H1 (cell line): ENCODE measurements at regions not wholly inside any gene's neighbourhood (a gene's known extent, or its start where the extent isn't known, plus 50 kb on each side); places are given as distances from the start of the nearest gene placed in this dataset.

Source experiments
- CTCF ChIA-PET: fragments of 300-600 bp; sonication (Branson Sonifier 250); formaldehyde crosslinking; loops from one replicate; lab custom pipeline; 2021; ENCODE audit not compliant: partially characterized antibody; lab: Charles Lee
- POLR2A ChIA-PET: fragments of 300-600 bp; sonication (Branson Sonifier 250); formaldehyde crosslinking; loops from one replicate; lab custom pipeline; 2021; ENCODE audit warnings: inconsistent platforms; ENCODE audit not compliant: partially characterized antibody; lab: Charles Lee
- DNase-seq, 2 experiments: peaks; one replicate each; pipeline versions ENCODE4 v3.0.0 to v3.0.0-alpha.2; 2010 to 2022; ENCODE audit warnings: low spot score in 2 of 2, low read depth in 1 of 2, mixed read lengths in 1 of 2
- FAIRE-seq: peaks from 2 replicates; lab custom pipeline; 2011; peaks lifted over from hg19 to GRCh38; lab: Jason Lieb, UNC
- H2AFZ ChIP-seq: 2 replicates; pipeline ENCODE4 v1.8.1; 2012; ENCODE audit warnings: low read length, inconsistent platforms
- H2AK5ac ChIP-seq: 2 replicates; pipeline ENCODE4 v1.6.1; 2013; ENCODE audit warnings: low read depth, low read length
- H2BK120ac ChIP-seq: replicated peaks from 2 replicates; pipeline ENCODE3; 2013; ENCODE audit warnings: low read depth, low read length, inconsistent platforms
- H2BK12ac ChIP-seq: 2 replicates; pipeline ENCODE4 v1.6.1; 2013; ENCODE audit warnings: low read depth, low read length
- H2BK15ac ChIP-seq: 2 replicates; pipeline ENCODE4 v1.6.1; 2013; ENCODE audit warnings: low read length
- H2BK20ac ChIP-seq: 2 replicates; pipeline ENCODE4 v1.6.1; 2013; ENCODE audit warnings: low read length
- H2BK5ac ChIP-seq: 2 replicates; pipeline ENCODE4 v1.6.1; 2013; ENCODE audit warnings: low read depth, low read length
- H3K14ac ChIP-seq: 2 replicates; pipeline ENCODE4 v1.6.1; 2013; ENCODE audit warnings: inconsistent platforms; ENCODE audit not compliant: insufficient read length
- H3K18ac ChIP-seq: 2 replicates; pipeline ENCODE4 v1.6.1; 2013; ENCODE audit warnings: low read length; ENCODE audit errors: extremely low read depth
- H3K23ac ChIP-seq: 2 replicates; pipeline ENCODE4 v1.6.1; 2013; ENCODE audit warnings: inconsistent platforms; ENCODE audit not compliant: insufficient read length
- H3K23me2 ChIP-seq: 2 replicates; pipeline ENCODE4 v1.6.1; 2013; ENCODE audit warnings: low read depth, low read length
- H3K27ac ChIP-seq: 2 replicates; pipeline ENCODE4 v1.6.1; 2011; ENCODE audit warnings: low read depth, low read length, inconsistent platforms
- H3K27me3 ChIP-seq, 4 experiments: replicated peaks in 1 of 4; 1 replicate in 1 of 4; 2 replicates in 3 of 4; pipeline versions ENCODE4 v1.6.1 to v1.8.1; 2011 to 2013; ENCODE audit warnings: low read length in 3 of 4, mild to moderate bottlenecking in 3 of 4, inconsistent platforms in 2 of 4, mixed read lengths in 2 of 4, moderate library complexity in 1 of 4; ENCODE audit not compliant: control insufficient read depth in 3 of 4, insufficient read depth in 3 of 4; ENCODE audit errors: extremely low read depth in 1 of 4
- H3K36me3 ChIP-seq, 4 experiments: 2 replicates each; pipeline versions ENCODE4 v1.6.1 to v1.8.1; 2011 to 2013; ENCODE audit warnings: mild to moderate bottlenecking in 4 of 4, low read length in 3 of 4, moderate library complexity in 2 of 4, control low read depth in 1 of 4, inconsistent platforms in 1 of 4; ENCODE audit not compliant: insufficient read depth in 4 of 4, control insufficient read depth in 2 of 4
- H3K4ac ChIP-seq: replicated peaks from 2 replicates; pipeline ENCODE3; 2013; ENCODE audit warnings: low read length, low read depth, mixed read lengths, inconsistent platforms; ENCODE audit not compliant: insufficient read length
- H3K4me1 ChIP-seq, 4 experiments: replicated peaks in 1 of 4; 1 replicate in 1 of 4; 2 replicates in 3 of 4; pipeline versions ENCODE4 v1.6.1 to v1.8.1; 2011 to 2013; ENCODE audit warnings: low read length in 3 of 4, inconsistent platforms in 2 of 4, mixed read lengths in 1 of 4; ENCODE audit not compliant: insufficient read depth in 4 of 4, control insufficient read depth in 3 of 4
- H3K4me2 ChIP-seq, 2 experiments: 2 replicates each; pipeline versions ENCODE4 v1.6.1 to v1.8.1; 2011 to 2013; ENCODE audit warnings: low read depth in 2 of 2, low read length in 2 of 2, control low read depth in 1 of 2, inconsistent platforms in 1 of 2, mild to moderate bottlenecking in 1 of 2; ENCODE audit not compliant: insufficient read depth in 1 of 2
- H3K4me3 ChIP-seq, 4 experiments: fragments of 200-600, 300-600 bp in 1 of 4; sonication (generic), shearing (Covaris generic), sonication (Bioruptor Twin) in 1 of 4; 2 replicates each; pipeline versions ENCODE4 v1.5.1 to v1.8.1; 2011 to 2016; ENCODE audit warnings: low read length in 4 of 4, low read depth in 3 of 4, control low read depth in 2 of 4, inconsistent platforms in 2 of 4, mild to moderate bottlenecking in 2 of 4, mixed read lengths in 1 of 4, moderate library complexity in 1 of 4; ENCODE audit not compliant: insufficient read depth in 2 of 4; ENCODE audit errors: extremely low read depth in 1 of 4
- H3K56ac ChIP-seq: replicated peaks from 2 replicates; pipeline ENCODE3; 2013; ENCODE audit warnings: low read depth, mild to moderate bottlenecking, mixed read lengths, low read length, inconsistent platforms; ENCODE audit not compliant: insufficient read length
- H3K79me1 ChIP-seq: 2 replicates; pipeline ENCODE4 v1.6.1; 2013; ENCODE audit warnings: low read depth, low read length, control low read depth
- H3K79me2 ChIP-seq, 2 experiments: 2 replicates each; pipeline versions ENCODE4 v1.6.1 to v1.8.1; 2012 to 2013; ENCODE audit warnings: low read length in 2 of 2, mild to moderate bottlenecking in 2 of 2, inconsistent platforms in 1 of 2; ENCODE audit not compliant: insufficient read depth in 2 of 2, control insufficient read depth in 1 of 2
- H3K9ac ChIP-seq, 4 experiments: replicated peaks in 1 of 4; 1 replicate in 1 of 4; 2 replicates in 3 of 4; pipeline versions ENCODE4 v1.6.1 to v1.8.1; 2011 to 2013; ENCODE audit warnings: low read depth in 3 of 4, low read length in 3 of 4, control low read depth in 2 of 4, mild to moderate bottlenecking in 2 of 4, moderate library complexity in 2 of 4, inconsistent platforms in 1 of 4; ENCODE audit errors: extremely low read depth in 1 of 4
- H3K9me3 ChIP-seq, 2 experiments: 2 replicates each; pipeline versions ENCODE4 v1.6.1 to v1.8.1; 2012 to 2013; ENCODE audit warnings: mild to moderate bottlenecking in 2 of 2, moderate library complexity in 2 of 2, control low read depth in 1 of 2, inconsistent platforms in 1 of 2, low read depth in 1 of 2, low read length in 1 of 2, mixed read lengths in 1 of 2; ENCODE audit not compliant: insufficient read depth in 2 of 2
- H4K20me1 ChIP-seq, 2 experiments: replicated peaks in 1 of 2; 2 replicates each; pipeline versions ENCODE3 to v1.8.1; 2011 to 2013; ENCODE audit warnings: inconsistent platforms in 2 of 2, low read length in 2 of 2, mild to moderate bottlenecking in 1 of 2; ENCODE audit not compliant: insufficient read depth in 2 of 2, control insufficient read depth in 1 of 2
- H4K5ac ChIP-seq: 2 replicates; pipeline ENCODE4 v1.6.1; 2013; ENCODE audit warnings: low read length, low read depth, mixed read lengths, inconsistent platforms; ENCODE audit not compliant: insufficient read length
- H4K8ac ChIP-seq: 2 replicates; pipeline ENCODE4 v1.8.0; 2013; ENCODE audit warnings: mild to moderate bottlenecking, moderate library complexity, low read length, inconsistent platforms; ENCODE audit not compliant: insufficient read depth; ENCODE audit errors: extremely low read depth
- H4K91ac ChIP-seq: replicated peaks from 2 replicates; pipeline ENCODE3; 2013; ENCODE audit warnings: low read length, mixed read lengths, inconsistent platforms; ENCODE audit not compliant: insufficient read length
- ATF2 ChIP-seq: IDR thresholded peaks from 2 replicates; pipeline ENCODE4 v1.6.1; 2012; ENCODE audit warnings: low read length, inconsistent platforms
- ATF3 ChIP-seq: IDR thresholded peaks from 2 replicates; pipeline ENCODE4 v1.6.1; 2011; ENCODE audit warnings: low read depth, mild to moderate bottlenecking, low read length; ENCODE audit not compliant: insufficient read depth
- BACH1 ChIP-seq: IDR thresholded peaks from 2 replicates; pipeline ENCODE4 v1.6.1; 2012; ENCODE audit warnings: low read length, improper control_type of control experiment
- CHD1 ChIP-seq: IDR thresholded peaks from 2 replicates; pipeline ENCODE4 v1.6.1; 2012; ENCODE audit warnings: low read depth, low read length, improper control_type of control experiment
- CHD2 ChIP-seq: IDR thresholded peaks from 2 replicates; pipeline ENCODE4 v1.6.1; 2012; ENCODE audit warnings: low read length, improper control_type of control experiment
- FOSL1 ChIP-seq: IDR thresholded peaks from 2 replicates; pipeline ENCODE4 v1.6.1; 2011; ENCODE audit warnings: mild to moderate bottlenecking, low read depth, low read length, moderate library complexity; ENCODE audit not compliant: insufficient read depth
- GTF2F1 ChIP-seq: IDR thresholded peaks from 2 replicates; pipeline ENCODE4 v1.6.1; 2012; ENCODE audit warnings: low read depth, low read length, improper control_type of control experiment, borderline replicate concordance
- POU5F1 ChIP-seq: IDR thresholded peaks from 2 replicates; pipeline ENCODE4 v1.6.1; 2011; ENCODE audit warnings: low read depth, mild to moderate bottlenecking, low read length, moderate library complexity
- RBBP5 ChIP-seq: IDR thresholded peaks from 2 replicates; pipeline ENCODE4 v1.7.1; 2012; ENCODE audit warnings: low read depth, mild to moderate bottlenecking, inconsistent platforms, low read length, moderate library complexity, borderline replicate concordance
- TAF1 ChIP-seq: IDR thresholded peaks from 2 replicates; pipeline ENCODE4 v1.6.1; 2011; ENCODE audit warnings: mild to moderate bottlenecking, low read depth, low read length
- WGBS, 2 experiments: shearing (Covaris generic) in 1 of 2; methylation state at CpG; one replicate each; pipeline versions ENCODE4 v1.1.6 to v1.1.7; 2013 to 2015; ENCODE audit warnings: low lambda C conversion rate in 2 of 2, mixed read lengths in 2 of 2, inconsistent platforms in 1 of 2, low coverage in 1 of 2, missing lambda C conversion rate in 1 of 2; ENCODE audit not compliant: insufficient replicate concordance in 2 of 2, insufficient coverage in 1 of 2, insufficient read length in 1 of 2; ENCODE audit errors: extremely low coverage in 1 of 2, missing lambda C conversion rate in 1 of 2; 5-methylcytosine and 5-hydroxymethylcytosine counted together

GRCh38 chr6:140660295-140660694 lies 1285.8 kb upstream of the CITED2 start:
- H3K27me3 ChIP-seq = no peaks in the 10 kb centered on the region
- no peak overlapping the region for H2BK120ac ChIP-seq
- no peak overlapping the region for H3K18ac ChIP-seq
- no peak overlapping the region for H2BK5ac ChIP-seq
- POLR2A ChIA-PET = no interaction called here
- no peak overlapping the region for H2AK5ac ChIP-seq
- no peak overlapping the region for H3K4me2 ChIP-seq
- H3K56ac ChIP-seq = no peak overlapping the region
- H3K23ac ChIP-seq = no peak overlapping the region
- no peaks in the 10 kb centered on the region for H3K4me1 ChIP-seq
- H2BK15ac ChIP-seq = no peak overlapping the region
- H4K20me1 ChIP-seq = no peaks in the 10 kb centered on the region
- H3K4me3 ChIP-seq = no peak overlapping the region
- WGBS, 2 experiments = 88% methylated on average over 2 of the region's 2 CpGs; no CpG with 5 or more reads in 1 of the 2 experiments
- no peak for FAIRE-seq
- TF ChIP-seq CHD1 = no peak
- no peak for TF ChIP-seq BACH1
- TF ChIP-seq ATF2 = no peak
- no peak for TF ChIP-seq POU5F1
- no peak for TF ChIP-seq FOSL1
- no peak for TF ChIP-seq GTF2F1
- TF ChIP-seq ATF3 = no peak
- TF ChIP-seq RBBP5 = no peak
- no peak for TF ChIP-seq CHD2
- no peak for TF ChIP-seq TAF1
- TF ChIP-seq, all 59 proteins: peak for 0
- Histone ChIP-seq H3K4ac (no peak overlapping the region), H3K27ac (no peak overlapping the region), H3K9me3 (no peaks in the 10 kb centered on the region), H3K23me2 (no peaks in the 10 kb centered on the region), H3K9ac (no peak overlapping the region), H4K5ac (no peak overlapping the region), H4K91ac (no peak overlapping the region), H3K79me1 (no peaks in the 10 kb centered on the region), H4K8ac (no peak overlapping the region), H3K79me2 (no peaks in the 10 kb centered on the region), H3K14ac (no peak overlapping the region), H2BK12ac (no peak overlapping the region), H3K36me3 (no peaks in the 10 kb centered on the region), H2AFZ (no peak overlapping the region), H2BK20ac (no peak overlapping the region)
- DNase-seq = no peak
- CTCF ChIA-PET = no interaction called here
